ENCODE measurements at regions not wholly inside any gene's neighbourhood (a gene's known extent, or its start where the extent isn't known, plus 50 kb on each side); places are given as distances from the start of the nearest gene placed in this dataset.
A peak's percentile ranks its signal among the peaks of the same experiment; 100 is the strongest.

GRCh38 chr10:7014721-7015120 lies 396.1 kb downstream of the SFMBT2 start:
- ChIA-PET CTCF (no interaction called here), POLR2A (no interaction called here)
- TF ChIP-seq FOXK2 (IDR thresholded peaks at IDR 0.05) (no peak), ARNT (IDR thresholded peaks at IDR 0.05) (no peak), ZNF384 (IDR thresholded peaks at IDR 0.05) (no peak), SUZ12 (IDR thresholded peaks at IDR 0.05) (no peak), NFRKB (IDR thresholded peaks at IDR 0.05) (no peak), ELF4 (IDR thresholded peaks at IDR 0.05) (no peak), TARDBP (IDR thresholded peaks at IDR 0.05) (no peak), CTBP1 (IDR thresholded peaks at IDR 0.05; ENCODE audit: borderline replicate concordance) (no peak), BHLHE40 (IDR thresholded peaks at IDR 0.05; ENCODE audit: borderline replicate concordance) (no peak), SP1 (IDR thresholded peaks at IDR 0.05) (no peak), HDGF (IDR thresholded peaks at IDR 0.05; ENCODE audit: borderline replicate concordance) (no peak), FOXM1 (IDR thresholded peaks at IDR 0.05; ENCODE audit: borderline replicate concordance) (no peak), LEF1 (IDR thresholded peaks at IDR 0.05; ENCODE audit: borderline replicate concordance) (no peak), FOXA1 (IDR thresholded peaks at IDR 0.05) (no peak), L3MBTL2 (conservative IDR thresholded peaks at IDR 0.05) (no peak)
- TF ChIP-seq, protein P1, sequence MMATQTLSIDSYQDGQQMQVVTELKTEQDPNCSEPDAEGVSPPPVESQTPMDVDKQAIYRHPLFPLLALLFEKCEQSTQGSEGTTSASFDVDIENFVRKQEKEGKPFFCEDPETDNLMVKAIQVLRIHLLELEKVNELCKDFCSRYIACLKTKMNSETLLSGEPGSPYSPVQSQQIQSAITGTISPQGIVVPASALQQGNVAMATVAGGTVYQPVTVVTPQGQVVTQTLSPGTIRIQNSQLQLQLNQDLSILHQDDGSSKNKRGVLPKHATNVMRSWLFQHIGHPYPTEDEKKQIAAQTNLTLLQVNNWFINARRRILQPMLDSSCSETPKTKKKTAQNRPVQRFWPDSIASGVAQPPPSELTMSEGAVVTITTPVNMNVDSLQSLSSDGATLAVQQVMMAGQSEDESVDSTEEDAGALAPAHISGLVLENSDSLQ (IDR thresholded peaks at IDR 0.05) = no peak
- DNase-seq (ENCODE audit: extremely low spot score) = no peak

GRCh38 chr10:7011994-7012393 lies 398.8 kb downstream of the SFMBT2 start:
- TF ChIP-seq SUZ12 (IDR thresholded peaks at IDR 0.05) = no peak
- TF ChIP-seq CTBP1 (IDR thresholded peaks at IDR 0.05; ENCODE audit: borderline replicate concordance) = no peak
- no peak for TF ChIP-seq L3MBTL2 (conservative IDR thresholded peaks at IDR 0.05)
- no peak for TF ChIP-seq TARDBP (IDR thresholded peaks at IDR 0.05)
- TF ChIP-seq ZNF384 (IDR thresholded peaks at IDR 0.05) = no peak
- TF ChIP-seq SP1 (IDR thresholded peaks at IDR 0.05) = no peak
- TF ChIP-seq FOXK2 (IDR thresholded peaks at IDR 0.05) = no peak
- no peak for TF ChIP-seq ELF4 (IDR thresholded peaks at IDR 0.05)
- no peak for TF ChIP-seq HDGF (IDR thresholded peaks at IDR 0.05; ENCODE audit: borderline replicate concordance)
- no peak for TF ChIP-seq BHLHE40 (IDR thresholded peaks at IDR 0.05; ENCODE audit: borderline replicate concordance)
- TF ChIP-seq, protein P1 (IDR thresholded peaks at IDR 0.05) = no peak
- no peak for TF ChIP-seq NFRKB (IDR thresholded peaks at IDR 0.05)
- no peak for TF ChIP-seq FOXA1 (IDR thresholded peaks at IDR 0.05)
- ChIA-PET POLR2A (no interaction called here), CTCF (no interaction called here)
- no peak for DNase-seq (ENCODE audit: extremely low spot score)

DNA sequence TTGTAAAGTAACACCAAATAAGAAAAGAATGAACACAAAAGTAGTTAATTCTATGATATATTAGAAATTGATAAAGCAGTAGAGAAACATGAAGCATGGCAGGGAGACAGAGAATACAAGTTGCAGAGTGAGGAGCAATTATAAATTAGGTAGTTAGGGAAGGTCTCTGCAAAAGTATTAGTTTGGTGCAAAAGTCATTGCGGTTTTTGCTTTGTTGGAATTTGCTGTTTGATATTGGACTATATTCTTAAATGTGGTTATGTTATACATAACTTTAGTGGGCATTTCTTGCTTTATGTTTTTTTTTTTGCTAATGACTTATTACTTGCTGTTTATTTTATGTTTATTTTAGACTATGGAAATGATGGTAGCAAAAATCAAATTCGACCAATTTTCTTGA lies 402.2 kb downstream of the SFMBT2 start:
- no peak for DNase-seq (ENCODE audit: extremely low spot score)
- POLR2A ChIA-PET = no interaction called here
- TF ChIP-seq ZNF384 (IDR thresholded peaks at IDR 0.05) (no peak), ELF4 (IDR thresholded peaks at IDR 0.05) (peak; percentile 81)
- CTCF ChIA-PET = no interaction called here

GRCh38 chr10:7007600-7008190 lies 403.1 kb downstream of the SFMBT2 start:
- ChIA-PET CTCF (no interaction called here), POLR2A (no interaction called here)
- no peak for DNase-seq (ENCODE audit: extremely low spot score)
- TF ChIP-seq BHLHE40 (IDR thresholded peaks at IDR 0.05; ENCODE audit: borderline replicate concordance) = no peak
- TF ChIP-seq TARDBP (IDR thresholded peaks at IDR 0.05) = no peak
- no peak for TF ChIP-seq SP1 (IDR thresholded peaks at IDR 0.05)
- TF ChIP-seq LEF1 (IDR thresholded peaks at IDR 0.05; ENCODE audit: borderline replicate concordance) = no peak
- TF ChIP-seq, protein P1 (IDR thresholded peaks at IDR 0.05) = no peak
- no peak for TF ChIP-seq SUZ12 (IDR thresholded peaks at IDR 0.05)
- no peak for TF ChIP-seq FOXM1 (IDR thresholded peaks at IDR 0.05; ENCODE audit: borderline replicate concordance)
- TF ChIP-seq FOXK2 (IDR thresholded peaks at IDR 0.05) = no peak
- no peak for TF ChIP-seq ZNF384 (IDR thresholded peaks at IDR 0.05)
- TF ChIP-seq NFRKB (IDR thresholded peaks at IDR 0.05) = no peak
- no peak for TF ChIP-seq FOXA1 (IDR thresholded peaks at IDR 0.05)

- ChIA-PET POLR2A (no interaction called here), CTCF (no interaction called here)
- DNase-seq (ENCODE audit: extremely low spot score) = no peak
- TF ChIP-seq SUZ12 (IDR thresholded peaks at IDR 0.05) (no peak), ZNF384 (IDR thresholded peaks at IDR 0.05) (no peak), CTBP1 (IDR thresholded peaks at IDR 0.05; ENCODE audit: borderline replicate concordance) (no peak), LEF1 (IDR thresholded peaks at IDR 0.05; ENCODE audit: borderline replicate concordance) (no peak), ARNT (IDR thresholded peaks at IDR 0.05) (no peak)
Measured at GRCh38 chr10:7006566-7006965, 404.3 kb downstream of the SFMBT2 start.

DNA sequence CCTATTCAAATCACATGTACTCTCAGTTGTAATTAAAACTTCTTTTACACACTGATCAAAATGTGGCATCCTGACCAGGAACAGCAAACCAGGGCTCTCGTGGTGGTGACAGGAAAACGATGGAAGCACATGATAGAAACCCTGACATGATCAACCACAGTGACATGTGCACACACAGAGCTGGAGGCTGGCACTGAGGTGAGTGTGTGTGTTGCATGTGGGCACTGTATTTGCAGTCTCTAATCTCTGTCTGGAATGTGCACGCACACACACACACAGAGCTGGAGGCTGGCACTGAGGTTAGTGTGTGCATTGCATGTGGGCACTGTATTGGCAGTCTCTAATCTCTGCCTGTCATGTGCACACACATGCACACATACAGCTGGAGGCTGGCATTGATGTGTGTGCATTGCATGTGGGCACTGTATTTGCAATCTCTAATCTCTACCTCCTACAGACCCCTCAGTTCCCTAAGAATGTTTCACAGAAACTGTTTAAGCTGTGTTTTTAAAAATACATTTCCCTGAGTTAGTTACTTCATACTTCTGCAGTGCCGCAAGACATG lies 406.9 kb downstream of the SFMBT2 start:
- ChIA-PET POLR2A (no interaction called here), CTCF (no interaction called here)
- no peak for TF ChIP-seq TARDBP (IDR thresholded peaks at IDR 0.05)
- TF ChIP-seq ZNF384 (IDR thresholded peaks at IDR 0.05) = no peak
- TF ChIP-seq L3MBTL2 (conservative IDR thresholded peaks at IDR 0.05) = no peak
- TF ChIP-seq ELF4 (IDR thresholded peaks at IDR 0.05) = no peak
- no peak for TF ChIP-seq FOXA1 (IDR thresholded peaks at IDR 0.05)
- TF ChIP-seq, protein P1 (IDR thresholded peaks at IDR 0.05) = no peak
- no peak for TF ChIP-seq LEF1 (IDR thresholded peaks at IDR 0.05; ENCODE audit: borderline replicate concordance)
- TF ChIP-seq ARNT (IDR thresholded peaks at IDR 0.05) = no peak
- TF ChIP-seq CTBP1 (IDR thresholded peaks at IDR 0.05; ENCODE audit: borderline replicate concordance) = no peak
- no peak for TF ChIP-seq SUZ12 (IDR thresholded peaks at IDR 0.05)
- no peak for DNase-seq (ENCODE audit: extremely low spot score)

All from HEK293T (cell line).